Tibial artery (tissue), 4 donors: ENCODE measurements at regions not wholly inside any gene's neighbourhood (a gene's known extent, or its start where the extent isn't known, plus 50 kb on each side); places are given as distances from the start of the nearest gene placed in this dataset.

Experiments used
- DNase-seq, 2 donors: peaks; one replicate each; pipeline ENCODE4 v3.0.0-alpha.2; 2019
- H3K27ac ChIP-seq, 2 donors: fragments of 200-600 bp; sonication (generic) in 1 of 2; 1 replicate in 1 of 2; 2 replicates in 1 of 2; pipeline ENCODE4 v1.5.1; 2018 to 2019; ENCODE audit warnings: mild to moderate bottlenecking in 1 of 2
- H3K27me3 ChIP-seq, 2 donors: fragments of 200-600 bp; sonication (generic) in 1 of 2; one replicate each; pipeline versions ENCODE4 v1.5.1 to v1.6.0; 2016 to 2019
- H3K36me3 ChIP-seq, 3 donors: fragments of 200-600 bp; sonication (generic) in 2 of 3; one replicate each; pipeline ENCODE4 v1.5.1; 2016 to 2019; ENCODE audit warnings: mild to moderate bottlenecking in 2 of 3
- H3K4me1 ChIP-seq, 4 donors: fragments of 200-600 bp; sonication (generic) in 2 of 4; 1 replicate in 3 of 4; 2 replicates in 1 of 4; pipeline ENCODE4 v1.5.1; 2016 to 2019
- H3K4me3 ChIP-seq, 2 donors: fragments of 200-600 bp; sonication (generic) in 1 of 2; 1 replicate in 1 of 2; 2 replicates in 1 of 2; pipeline ENCODE4 v1.5.1; 2018 to 2019; ENCODE audit warnings: mild to moderate bottlenecking in 2 of 2
- H3K9me3 ChIP-seq, 3 donors: fragments of 200-600 bp; sonication (generic) in 1 of 3; one replicate each; pipeline ENCODE4 v1.5.1; 2016 to 2019
- CTCF ChIP-seq, 2 experiments: fragments of 200-600 bp in 1 of 2; fragments of 450-650 bp in 1 of 2; IDR thresholded peaks; one replicate each; pipeline ENCODE4 v1.5.1; 2017 to 2019; ENCODE audit warnings: antibody characterized with exemption in 2 of 2, mild to moderate bottlenecking in 1 of 2, moderate library complexity in 1 of 2
- intact Hi-C: fragments of 100-400 bp; cut with DNase I; formaldehyde crosslinking; loops from one replicate; pipeline ENCODE4 v1.15.0; 2023; ENCODE audit warnings: low total_unique reads

- H3K4me3 ChIP-seq = no peak overlapping the region
- no peaks in the 10 kb centered on the region for H3K9me3 ChIP-seq
- H3K4me1 ChIP-seq = peaks cover 0 to 10% (median 3%) of the 10 kb centered on the region in 4 donors
- intact Hi-C loops = no loop called here
- TF ChIP-seq CTCF (IDR thresholded peaks at IDR 0.05) = no peak
- DNase-seq = no peak
- H3K27me3 ChIP-seq = no peaks in the 10 kb centered on the region
- H3K27ac ChIP-seq = no peak overlapping the region
- no peaks in the 10 kb centered on the region for H3K36me3 ChIP-seq
Observed at GRCh38 chr6:118744261-118744941, 93.0 kb upstream of the CEP85L start.

DNA sequence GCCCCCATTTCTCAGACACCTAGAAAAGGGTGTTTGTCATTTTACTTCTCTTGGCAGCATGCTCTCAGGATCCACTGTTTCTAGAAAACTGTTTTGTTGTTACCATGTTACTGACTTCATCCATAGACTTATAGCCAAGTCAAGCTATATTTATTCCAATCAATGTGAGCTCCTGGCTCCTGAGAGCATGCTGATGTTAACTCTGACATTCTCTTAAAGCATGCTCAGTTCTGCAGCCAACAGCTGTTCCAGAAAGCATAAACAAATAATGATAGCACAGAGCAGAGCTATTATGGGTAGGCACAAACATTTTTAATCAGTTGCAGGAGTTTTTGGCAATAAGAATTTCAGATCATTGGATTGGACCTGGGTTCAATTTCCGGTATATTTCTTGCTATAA, 92.4 kb upstream of the CEP85L start:
- no peak overlapping the region for H3K27ac ChIP-seq
- no peak for TF ChIP-seq CTCF (IDR thresholded peaks at IDR 0.05)
- H3K36me3 ChIP-seq = no peaks in the 10 kb centered on the region
- H3K4me3 ChIP-seq = no peak overlapping the region
- no peaks in the 10 kb centered on the region for H3K9me3 ChIP-seq
- no peaks in the 10 kb centered on the region for H3K27me3 ChIP-seq
- intact Hi-C loops = no loop called here
- H3K4me1 ChIP-seq = peaks cover 0 to 5% (median 2%) of the 10 kb centered on the region in 4 donors
- no peak for DNase-seq

DNA sequence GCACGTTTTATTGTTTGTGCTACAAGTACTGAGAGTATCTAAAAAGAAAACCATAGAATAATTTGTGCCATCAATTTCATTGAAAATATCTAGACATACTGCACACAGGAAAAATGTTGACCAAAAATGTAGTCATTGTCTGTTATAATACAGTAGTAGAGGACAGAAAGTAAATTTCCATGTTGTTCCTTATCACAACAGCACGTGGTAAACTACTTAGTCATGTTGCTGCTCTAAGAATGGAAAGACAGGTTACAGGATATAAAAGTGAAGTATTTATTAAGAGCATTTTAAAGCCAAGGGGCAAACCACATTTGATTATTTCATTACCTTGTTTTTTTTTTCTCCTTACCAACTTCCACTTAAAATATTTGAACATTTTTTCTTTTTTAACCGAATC, 89.0 kb upstream of the CEP85L start:
- DNase-seq = no peak
- Histone ChIP-seq H3K27ac (no peak overlapping the region), H3K9me3 (no peaks in the 10 kb centered on the region), H3K4me3 (no peak overlapping the region), H3K27me3 (no peaks in the 10 kb centered on the region), H3K36me3 (no peaks in the 10 kb centered on the region), H3K4me1 (no peaks in the 10 kb centered on the region)
- intact Hi-C loops = no loop called here
- TF ChIP-seq CTCF (IDR thresholded peaks at IDR 0.05) = no peak

DNA sequence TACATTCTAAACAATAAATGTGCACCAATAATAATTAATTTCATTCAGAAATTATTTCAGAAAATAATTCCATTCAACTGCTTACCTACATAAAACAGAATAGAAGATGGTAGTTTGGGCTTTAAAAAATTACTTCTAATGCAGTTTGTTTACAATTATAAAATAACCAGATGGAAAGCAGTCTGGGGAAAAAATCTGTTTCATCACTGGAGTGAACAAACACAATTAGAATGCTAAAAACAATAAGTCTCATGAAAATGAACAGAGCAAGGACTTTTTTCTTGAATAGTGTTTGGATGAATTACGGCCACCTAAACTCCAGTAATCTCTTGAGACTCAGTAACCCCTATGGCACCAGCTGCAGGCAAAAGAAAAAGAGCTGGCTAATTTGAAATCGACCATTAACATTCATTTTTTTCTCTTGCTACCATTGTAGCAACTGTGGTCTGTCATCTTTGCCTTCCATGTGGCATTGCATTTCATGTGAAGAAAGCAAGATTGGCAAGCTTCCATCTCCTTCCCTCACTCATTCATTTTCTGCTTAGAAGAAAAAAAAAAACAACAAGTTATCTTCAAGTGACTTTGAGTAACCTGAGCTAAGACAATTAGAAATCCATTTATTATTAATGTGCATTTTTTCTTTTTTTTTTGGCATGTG, 88.4 kb upstream of the CEP85L start:
- Histone ChIP-seq H3K36me3 (no peaks in the 10 kb centered on the region), H3K27me3 (no peaks in the 10 kb centered on the region)

GRCh38 chr6:118736440-118736839, 85.0 kb upstream of the CEP85L start:
- no peak overlapping the region for H3K27ac ChIP-seq
- H3K4me1 ChIP-seq = no peaks in the 10 kb centered on the region
- intact Hi-C loops = no loop called here
- no peak overlapping the region for H3K4me3 ChIP-seq
- H3K36me3 ChIP-seq = no peaks in the 10 kb centered on the region
- TF ChIP-seq CTCF (IDR thresholded peaks at IDR 0.05) = no peak
- no peaks in the 10 kb centered on the region for H3K27me3 ChIP-seq
- H3K9me3 ChIP-seq = no peaks in the 10 kb centered on the region
- no peak for DNase-seq

More for the DNA sequence above, 88.4 kb upstream of the CEP85L start:
- intact Hi-C loops = no loop called here
- Histone ChIP-seq H3K9me3 (no peaks in the 10 kb centered on the region), H3K4me3 (no peak overlapping the region), H3K27ac (no peak overlapping the region), H3K4me1 (no peaks in the 10 kb centered on the region)
- no peak for DNase-seq
- TF ChIP-seq CTCF (IDR thresholded peaks at IDR 0.05) = no peak
